NOMO-1 treated with dmso at 0.1 percent for 144 hours (cell line): ENCODE measurements at regions not wholly inside any gene's neighbourhood (a gene's known extent, or its start where the extent isn't known, plus 50 kb on each side); places are given as distances from the start of the nearest gene placed in this dataset.

Experiments used
- DNase-seq: peaks from one replicate; lab custom pipeline; 2025; ENCODE audit not compliant: unreplicated experiment; lab: John Stamatoyannopoulos, UW

DNA sequence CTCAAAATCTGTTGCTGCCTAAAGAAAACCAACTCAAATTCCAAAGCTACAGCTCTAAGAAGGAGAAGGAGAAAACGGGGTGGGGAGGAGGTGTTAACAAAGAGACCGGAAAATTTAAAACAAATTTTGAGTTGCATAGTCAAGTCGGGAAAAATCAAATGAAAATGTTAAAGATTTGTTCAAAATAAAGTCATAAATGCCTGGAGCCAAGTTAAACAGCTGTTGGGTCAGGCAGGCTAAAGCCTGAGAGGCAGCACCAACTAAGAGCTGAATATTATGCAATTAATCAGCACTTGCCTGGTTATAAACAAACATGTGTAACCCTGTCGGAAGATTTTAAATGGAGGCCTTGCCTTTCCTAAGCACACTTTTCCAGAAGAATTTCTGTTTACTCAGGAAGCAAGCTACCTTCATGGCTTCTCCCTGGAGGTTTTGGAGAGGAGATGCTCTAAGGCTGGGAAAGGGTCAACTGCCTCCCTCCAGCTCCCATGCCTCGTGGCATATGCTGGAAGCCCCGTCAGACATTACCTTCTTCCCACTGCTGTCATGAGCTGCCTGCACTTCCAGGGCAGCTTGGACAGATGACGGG is 270.5 kb downstream of the DMRT2 start:
- DNase-seq: no peak

- DNase-seq: no peak
Observed at GRCh38 chr9:1327467-1327866, 277.3 kb downstream of the DMRT2 start.

DNA sequence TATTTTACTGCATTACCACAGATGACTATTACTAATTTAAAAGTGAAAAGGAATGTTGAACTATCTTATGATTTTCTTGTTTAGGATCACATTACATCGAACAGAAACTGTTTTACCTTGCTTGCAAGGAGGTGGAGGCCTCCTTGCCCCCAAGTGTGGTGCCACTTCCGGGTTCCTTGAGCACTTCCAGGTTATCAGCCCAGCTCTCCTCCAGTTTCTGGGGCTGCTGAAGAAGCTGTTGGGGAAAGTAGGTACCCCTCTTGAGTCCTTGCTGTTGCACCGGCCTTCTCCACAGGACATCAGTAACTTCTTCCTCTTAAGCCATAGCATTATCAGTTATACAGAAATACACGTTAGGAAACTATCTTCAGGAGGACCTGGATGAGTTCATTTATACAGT is 278.2 kb downstream of the DMRT2 start:
- DNase-seq: no peak

DNA sequence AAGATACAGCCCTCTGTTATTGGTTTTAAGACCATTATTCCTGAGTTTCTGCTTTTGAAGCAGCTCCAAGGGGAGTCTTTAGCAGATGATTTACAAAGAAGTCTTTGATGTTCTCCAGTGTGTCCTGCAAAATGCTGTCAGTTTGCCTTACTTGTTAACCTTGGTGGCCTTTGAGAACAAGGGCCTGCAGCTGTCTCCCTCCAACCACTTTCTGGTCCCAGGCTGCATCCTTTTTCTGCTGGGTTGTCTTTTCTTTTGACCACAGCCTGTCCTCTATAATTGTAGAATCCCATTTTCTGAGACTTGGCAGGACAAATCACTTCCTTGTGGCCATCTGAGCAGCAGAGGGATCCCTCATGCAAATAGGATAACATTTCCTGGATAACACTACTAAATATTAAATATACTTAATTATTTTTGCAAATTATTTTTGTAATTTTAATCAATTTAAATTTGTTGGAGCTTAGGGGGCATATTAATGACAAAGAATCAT is 281.4 kb downstream of the DMRT2 start:
- DNase-seq: no peak

DNA sequence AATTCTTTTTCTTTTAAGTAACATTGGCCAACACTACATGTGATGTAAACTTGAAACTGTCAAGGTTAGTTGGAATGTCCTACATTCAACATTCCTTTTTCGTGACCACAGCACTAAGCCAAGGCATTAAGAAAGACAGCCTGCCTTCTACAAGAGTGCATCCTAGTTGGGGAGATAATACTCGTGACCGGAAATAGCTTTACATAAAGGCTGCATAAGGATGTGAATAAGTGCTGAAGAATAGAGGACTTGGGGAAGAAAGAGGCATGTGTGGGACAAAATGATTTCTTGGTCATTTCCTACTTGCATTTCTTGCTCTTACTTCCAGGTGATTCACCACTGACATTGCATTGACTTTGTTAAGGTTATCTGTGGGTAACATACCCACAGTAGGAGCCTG is 282.0 kb downstream of the DMRT2 start:
- DNase-seq: no peak

DNA sequence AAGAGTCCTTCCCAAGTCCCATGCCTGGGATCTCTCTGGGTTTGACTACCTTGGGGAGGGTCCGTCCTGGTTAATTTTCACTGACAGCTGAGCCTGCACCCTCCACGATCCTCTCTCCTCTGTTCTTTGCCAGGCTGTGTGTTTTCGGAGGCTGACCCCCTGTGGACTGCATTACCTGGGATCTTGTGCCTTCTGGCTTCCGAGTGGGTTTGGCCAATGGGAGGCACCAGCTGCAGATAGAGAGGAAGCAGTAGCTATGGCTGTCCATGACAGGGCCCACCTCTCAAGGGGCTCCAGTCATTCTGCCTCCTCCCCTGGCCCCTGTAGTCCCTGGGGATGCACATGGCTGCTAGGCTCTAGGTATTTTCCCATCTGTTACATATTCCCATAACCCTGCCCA is 285.0 kb downstream of the DMRT2 start:
- DNase-seq: no peak

- no peak for DNase-seq
Observed at GRCh38 chr9:1337169-1337568, 287.0 kb downstream of the DMRT2 start.

GRCh38 chr9:1340390-1340789 is 290.2 kb downstream of the DMRT2 start:
- DNase-seq: no peak

DNA sequence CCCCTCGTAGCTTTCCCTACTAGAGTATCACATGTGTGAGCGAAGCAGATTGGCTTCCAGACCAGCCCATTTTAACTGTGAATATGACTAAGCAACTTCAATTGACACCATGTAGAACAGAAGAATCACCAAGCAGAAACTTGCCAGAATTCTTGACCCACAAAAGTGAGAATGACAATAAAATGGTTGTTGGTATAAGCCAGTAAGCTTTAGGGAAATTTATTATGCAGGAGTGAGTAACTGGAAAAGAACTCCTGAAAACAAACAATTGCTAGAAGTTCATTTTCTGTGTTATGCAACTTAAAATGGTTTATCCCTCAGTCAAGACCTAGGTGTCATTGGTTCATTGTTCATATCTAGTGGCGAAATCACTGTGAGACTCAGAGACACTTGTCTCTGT is 303.1 kb downstream of the DMRT2 start:
- no peak for DNase-seq

GRCh38 chr9:1354086-1354485 is 303.9 kb downstream of the DMRT2 start:
- no peak for DNase-seq

- no peak for DNase-seq
Observed at GRCh38 chr9:1354606-1355005, 304.4 kb downstream of the DMRT2 start.

DNA sequence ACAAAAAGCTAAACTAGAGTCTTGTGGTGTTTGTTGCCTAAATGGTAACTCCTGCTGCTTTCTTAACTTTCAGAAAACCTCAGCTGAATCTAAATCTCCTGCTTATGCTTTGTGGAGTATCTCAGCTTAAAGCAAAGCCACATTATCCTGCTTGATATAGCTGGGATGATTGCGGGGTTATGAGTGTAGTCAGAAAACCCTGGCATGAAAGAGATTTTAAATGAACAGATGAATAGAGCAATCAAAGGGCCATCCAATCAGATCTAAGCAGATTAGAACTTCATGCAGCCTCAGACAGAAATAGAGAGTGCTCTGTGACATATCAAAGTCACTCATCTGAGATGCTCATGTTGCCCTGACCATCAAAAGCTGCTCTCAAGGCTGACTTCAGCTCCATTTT is 305.5 kb downstream of the DMRT2 start:
- no peak for DNase-seq

DNA sequence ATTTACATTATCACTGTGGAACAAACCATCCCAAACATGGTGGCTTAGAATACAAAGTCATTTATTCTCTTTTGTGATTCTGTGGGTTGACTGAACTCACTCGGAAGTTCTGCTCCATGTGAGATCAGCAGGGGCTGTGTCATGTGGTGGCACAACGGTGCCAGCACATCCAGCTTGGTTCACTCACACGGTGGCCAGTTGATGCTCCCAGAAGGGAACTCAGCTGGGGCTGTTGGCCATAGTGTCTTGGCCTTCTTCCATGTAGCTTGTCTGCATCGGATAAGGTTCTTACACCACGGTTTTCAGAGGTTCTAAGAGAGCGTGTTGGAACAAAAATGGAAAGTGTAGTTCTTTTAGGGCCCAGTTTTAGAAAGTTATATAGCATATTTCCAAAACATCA is 312.7 kb downstream of the DMRT2 start:
- DNase-seq: no peak

- no peak for DNase-seq
Observed at GRCh38 chr9:1366276-1366675, 316.1 kb downstream of the DMRT2 start.

- no peak for DNase-seq
Observed at GRCh38 chr9:1369297-1369696, 319.1 kb downstream of the DMRT2 start.

DNA sequence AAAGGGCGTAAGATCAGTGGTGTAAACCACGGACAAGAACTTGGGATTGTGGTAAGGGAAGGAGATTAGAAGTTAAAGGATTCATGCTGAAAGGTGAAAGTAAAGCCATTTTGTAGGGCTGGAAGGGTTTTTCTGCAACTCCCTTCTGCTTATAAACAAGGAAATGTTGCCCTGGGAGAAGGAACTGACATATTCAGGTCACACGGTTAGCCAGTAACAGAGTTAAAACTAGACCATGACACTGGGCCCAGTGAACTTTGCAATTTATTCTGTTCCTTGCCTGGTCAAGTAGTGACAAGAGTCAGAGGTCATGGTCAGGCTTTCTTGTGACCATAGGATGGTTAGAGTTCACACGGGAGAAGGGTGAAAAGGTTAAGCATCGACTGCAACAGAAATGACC is 323.3 kb downstream of the DMRT2 start:
- DNase-seq: no peak

DNA sequence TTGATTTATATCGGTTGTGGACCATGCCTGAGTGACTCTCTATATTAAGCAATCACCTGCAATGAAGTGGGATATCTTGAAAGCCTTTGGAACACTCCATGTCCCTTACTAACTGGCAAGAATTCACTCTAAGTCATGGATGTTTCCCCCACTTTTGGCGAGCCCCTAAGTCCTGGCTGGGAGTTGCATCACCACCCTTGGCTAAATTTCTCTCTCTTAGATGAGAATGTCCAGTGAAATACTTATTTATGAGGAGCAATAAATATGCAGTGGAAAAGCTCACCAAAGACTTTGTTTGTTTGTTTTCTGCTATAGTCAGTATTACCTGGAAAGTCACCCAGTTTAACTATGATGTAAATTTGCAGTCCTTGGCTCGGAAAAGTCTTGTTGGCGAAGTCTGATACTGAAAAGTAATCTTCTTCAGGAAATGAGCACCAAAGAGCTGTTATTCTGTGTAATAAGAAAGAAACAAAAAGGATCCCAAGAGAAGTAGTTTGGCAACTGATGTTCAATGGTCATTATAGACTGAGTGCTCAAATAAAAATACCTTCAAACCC is 333.8 kb downstream of the DMRT2 start:
- DNase-seq: no peak

- DNase-seq: no peak
Observed at GRCh38 chr9:1384816-1385215, 334.7 kb downstream of the DMRT2 start.

DNA sequence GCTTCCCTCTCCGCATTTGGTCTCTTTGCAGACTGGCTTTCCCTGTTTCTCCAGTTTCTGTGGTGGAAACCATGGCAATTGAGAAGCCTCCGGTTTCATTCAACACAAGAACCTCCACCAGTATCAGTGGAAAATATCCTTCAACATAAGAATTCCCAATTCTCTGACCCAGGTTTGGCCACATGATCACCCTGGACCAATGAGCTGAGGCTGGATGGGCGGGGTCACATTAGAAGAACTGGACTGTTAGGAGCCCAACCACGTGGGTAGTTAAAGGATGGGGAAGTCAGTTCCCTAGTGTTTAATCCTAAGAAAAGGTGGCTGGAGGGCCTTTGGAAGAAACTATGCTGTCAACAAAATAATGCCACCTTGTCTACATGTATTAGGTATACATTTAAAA is 336.3 kb downstream of the DMRT2 start:
- DNase-seq: no peak

DNA sequence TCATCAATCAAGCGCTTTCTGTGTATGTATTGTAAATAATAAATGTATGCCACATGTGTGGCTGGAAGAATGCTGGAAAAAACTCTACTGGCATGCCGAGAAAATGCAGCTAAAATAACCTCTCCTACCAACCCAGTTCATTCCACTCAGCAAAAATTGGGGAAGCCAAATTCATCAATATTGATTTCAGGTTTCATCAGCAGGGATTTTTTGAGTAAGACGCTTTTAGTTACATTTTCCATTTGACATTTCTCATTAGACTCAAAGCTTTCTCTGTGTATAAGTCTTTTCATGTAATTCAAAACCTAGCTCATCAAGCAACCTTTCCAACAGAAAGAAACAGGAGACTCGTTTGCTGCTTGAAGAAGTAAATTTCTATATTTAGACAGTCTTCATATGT is 338.1 kb downstream of the DMRT2 start:
- no peak for DNase-seq

DNA sequence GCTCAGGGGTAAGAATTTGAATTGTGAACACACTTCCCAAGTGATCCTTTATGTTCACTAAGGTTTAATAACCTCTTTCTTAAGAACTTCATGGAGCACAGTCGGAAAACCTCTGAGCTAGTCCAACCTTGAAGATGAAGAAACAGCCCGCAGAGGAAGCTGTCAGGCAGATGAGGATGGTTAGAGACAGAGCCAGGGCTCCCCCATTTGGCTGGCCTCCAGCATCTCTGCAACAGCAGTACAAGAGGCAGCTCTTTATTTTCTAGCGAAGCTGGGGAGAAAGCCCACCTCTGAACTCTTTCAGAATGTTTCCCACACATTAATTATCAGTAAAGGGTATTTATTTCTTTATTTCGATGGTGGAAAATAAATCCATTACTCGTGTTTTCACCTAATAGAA is 350.8 kb downstream of the DMRT2 start:
- no peak for DNase-seq

GRCh38 chr9:1404940-1405339 is 354.8 kb downstream of the DMRT2 start:
- no peak for DNase-seq

DNA sequence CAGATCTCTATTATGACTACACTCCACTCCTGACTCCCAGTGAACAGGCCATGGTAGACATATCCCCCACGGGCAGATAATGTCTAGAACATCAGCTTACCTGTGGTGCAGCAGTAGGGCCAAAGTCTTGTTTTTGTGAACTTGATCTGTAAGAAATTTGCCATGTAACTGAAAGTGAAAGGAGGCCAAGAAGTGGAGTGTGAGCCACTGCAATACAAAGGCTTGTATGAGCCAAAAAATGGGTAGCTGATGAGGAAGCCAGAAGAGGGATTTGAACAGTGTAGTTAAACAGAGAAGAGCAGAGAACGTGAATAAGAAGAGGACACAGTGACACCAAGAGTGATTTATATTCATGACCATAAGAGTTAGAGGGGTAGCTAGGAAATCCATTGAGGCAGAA is 361.7 kb downstream of the DMRT2 start:
- DNase-seq: no peak
